GM18508 (cell line): ENCODE measurements at regions not wholly inside any gene's neighbourhood (a gene's known extent, or its start where the extent isn't known, plus 50 kb on each side); places are given as distances from the start of the nearest gene placed in this dataset.

Experiments
- ATAC-seq: cut with Tn5 transposase; IDR thresholded peaks from one replicate; pipeline ENCODE4 v1.9.1; 2021; ENCODE audit warnings: moderate number of reproducible peaks; ENCODE audit not compliant: insufficient read depth, unreplicated experiment

GRCh38 chr13:111039735-111040134, 75.4 kb upstream of the ARHGEF7 start:
- no peak for ATAC-seq

GRCh38 chr13:111038887-111039286, 76.2 kb upstream of the ARHGEF7 start:
- no peak for ATAC-seq

GRCh38 chr13:111037927-111038326, 77.2 kb upstream of the ARHGEF7 start:
- no peak for ATAC-seq

GRCh38 chr13:111036665-111037064, 78.4 kb upstream of the ARHGEF7 start:
- no peak for ATAC-seq

- no peak for ATAC-seq
These were observed 79.2 kb upstream of the ARHGEF7 start for GRCh38 chr13:111035861-111036260.

- ATAC-seq: no peak
These were observed 80.3 kb upstream of the ARHGEF7 start for GRCh38 chr13:111034811-111035210.

GRCh38 chr13:111033172-111034130, 81.7 kb upstream of the ARHGEF7 start:
- no peak for ATAC-seq

- no peak for ATAC-seq
These were observed 83.6 kb upstream of the ARHGEF7 start for GRCh38 chr13:111031531-111031961.

GRCh38 chr13:111029957-111030609, 85.0 kb upstream of the ARHGEF7 start:
- no peak for ATAC-seq

GRCh38 chr13:111027458-111028439, 87.4 kb upstream of the ARHGEF7 start:
- no peak for ATAC-seq

GRCh38 chr13:111025310-111025709, 89.8 kb upstream of the ARHGEF7 start:
- ATAC-seq: no peak

- ATAC-seq: no peak
These were observed 92.2 kb upstream of the ARHGEF7 start for GRCh38 chr13:111022886-111023285.

- ATAC-seq: no peak
These were observed 92.9 kb upstream of the ARHGEF7 start for GRCh38 chr13:111022241-111022640.

- no peak for ATAC-seq
These were observed 93.8 kb upstream of the ARHGEF7 start for GRCh38 chr13:111021270-111021669.

- no peak for ATAC-seq
These were observed 94.6 kb upstream of the ARHGEF7 start for GRCh38 chr13:111020546-111020945.

- no peak for ATAC-seq
These were observed 95.1 kb upstream of the ARHGEF7 start for GRCh38 chr13:111020021-111020420.

GRCh38 chr13:111017755-111018459, 97.2 kb upstream of the ARHGEF7 start:
- ATAC-seq: no peak

- no peak for ATAC-seq
These were observed 98.3 kb upstream of the ANKRD10 start for GRCh38 chr13:111013196-111013595.

GRCh38 chr13:111011899-111012298, 97.0 kb upstream of the ANKRD10 start:
- no peak for ATAC-seq

GRCh38 chr13:111008351-111008750, 93.5 kb upstream of the ANKRD10 start:
- no peak for ATAC-seq
